ENCODE measurements at regions not wholly inside any gene's neighbourhood (a gene's known extent, or its start where the extent isn't known, plus 50 kb on each side); places are given as distances from the start of the nearest gene placed in this dataset.

DNA sequence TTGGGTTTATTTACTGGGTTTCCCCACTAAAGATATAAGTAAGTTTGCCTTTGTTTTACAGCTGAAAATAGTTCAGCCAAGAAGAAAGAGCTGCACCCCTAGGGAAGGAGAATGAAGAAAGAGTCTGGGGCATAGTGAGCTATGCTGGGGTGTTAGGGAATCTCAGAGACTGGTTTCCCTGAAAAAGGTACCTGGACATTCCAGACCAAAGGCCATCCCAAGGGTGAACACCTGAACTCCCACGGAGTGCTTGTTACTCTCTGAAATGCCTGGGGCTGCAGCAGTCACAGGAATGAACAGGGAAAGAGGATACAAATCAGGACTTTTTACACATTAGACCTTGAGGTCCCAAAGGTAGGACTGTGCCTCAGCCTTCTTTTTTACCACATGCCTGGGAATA lies 337.6 kb upstream of the SLC10A2 start:
- TF ChIP-seq, protein P1, sequence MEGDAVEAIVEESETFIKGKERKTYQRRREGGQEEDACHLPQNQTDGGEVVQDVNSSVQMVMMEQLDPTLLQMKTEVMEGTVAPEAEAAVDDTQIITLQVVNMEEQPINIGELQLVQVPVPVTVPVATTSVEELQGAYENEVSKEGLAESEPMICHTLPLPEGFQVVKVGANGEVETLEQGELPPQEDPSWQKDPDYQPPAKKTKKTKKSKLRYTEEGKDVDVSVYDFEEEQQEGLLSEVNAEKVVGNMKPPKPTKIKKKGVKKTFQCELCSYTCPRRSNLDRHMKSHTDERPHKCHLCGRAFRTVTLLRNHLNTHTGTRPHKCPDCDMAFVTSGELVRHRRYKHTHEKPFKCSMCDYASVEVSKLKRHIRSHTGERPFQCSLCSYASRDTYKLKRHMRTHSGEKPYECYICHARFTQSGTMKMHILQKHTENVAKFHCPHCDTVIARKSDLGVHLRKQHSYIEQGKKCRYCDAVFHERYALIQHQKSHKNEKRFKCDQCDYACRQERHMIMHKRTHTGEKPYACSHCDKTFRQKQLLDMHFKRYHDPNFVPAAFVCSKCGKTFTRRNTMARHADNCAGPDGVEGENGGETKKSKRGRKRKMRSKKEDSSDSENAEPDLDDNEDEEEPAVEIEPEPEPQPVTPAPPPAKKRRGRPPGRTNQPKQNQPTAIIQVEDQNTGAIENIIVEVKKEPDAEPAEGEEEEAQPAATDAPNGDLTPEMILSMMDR (IDR thresholded peaks at IDR 0.05; ENCODE audit: low read length): no peak
- no peak for TF ChIP-seq EZH2 (IDR thresholded peaks at IDR 0.05; ENCODE audit: borderline replicate concordance, low read length)
